ENCODE measurements at regions not wholly inside any gene's neighbourhood (a gene's known extent, or its start where the extent isn't known, plus 50 kb on each side); places are given as distances from the start of the nearest gene placed in this dataset.

- TF ChIP-seq CTCF (conservative IDR thresholded peaks at IDR 0.05): no peak
- no peak for TF ChIP-seq EZH2 (IDR thresholded peaks at IDR 0.05; ENCODE audit: low read depth)
Measured at GRCh38 chr9:3137347-3137695, 293.4 kb upstream of the PUM3 start.

Data from PC-9 (cell line).